Chondrocyte (in vitro differentiated cells): ENCODE measurements at regions not wholly inside any gene's neighbourhood (a gene's known extent, or its start where the extent isn't known, plus 50 kb on each side); places are given as distances from the start of the nearest gene placed in this dataset.
A peak's percentile ranks its signal among the peaks of the same experiment; 100 is the strongest.

ENCODE experiments used
- DNase-seq: peaks from one replicate; pipeline ENCODE4 v3.0.0; 2021; ENCODE audit warnings: mixed read lengths, low spot score
- H3K27ac Mint-ChIP-seq: one replicate; pipeline ENCODE4 v1.8.0; 2021; ENCODE audit warnings: mild to moderate bottlenecking, moderate library complexity, mixed read lengths; ENCODE audit not compliant: unreplicated experiment
- H3K27me3 Mint-ChIP-seq: 2 replicates; pipeline ENCODE4 v1.8.0; 2021; ENCODE audit warnings: low read depth, mixed read lengths
- H3K36me3 Mint-ChIP-seq: 2 replicates; pipeline ENCODE4 v1.8.0; 2021; ENCODE audit warnings: low read depth, mixed read lengths
- H3K4me1 Mint-ChIP-seq: 2 replicates; pipeline ENCODE4 v1.8.0; 2021; ENCODE audit warnings: low read depth, mild to moderate bottlenecking, mixed read lengths
- H3K4me3 Mint-ChIP-seq: one replicate; pipeline ENCODE4 v1.8.0; 2021; ENCODE audit warnings: mild to moderate bottlenecking, moderate library complexity, mixed read lengths; ENCODE audit not compliant: unreplicated experiment
- H3K9me3 Mint-ChIP-seq: 2 replicates; pipeline ENCODE4 v1.8.0; 2021; ENCODE audit warnings: low read depth, mixed read lengths
- CTCF ChIP-seq: fragments of 200-600 bp; sonication (generic); IDR thresholded peaks from 2 replicates; pipeline ENCODE4 v1.5.0; 2021; ENCODE audit warnings: antibody characterized with exemption, mild to moderate bottlenecking, moderate library complexity

DNA sequence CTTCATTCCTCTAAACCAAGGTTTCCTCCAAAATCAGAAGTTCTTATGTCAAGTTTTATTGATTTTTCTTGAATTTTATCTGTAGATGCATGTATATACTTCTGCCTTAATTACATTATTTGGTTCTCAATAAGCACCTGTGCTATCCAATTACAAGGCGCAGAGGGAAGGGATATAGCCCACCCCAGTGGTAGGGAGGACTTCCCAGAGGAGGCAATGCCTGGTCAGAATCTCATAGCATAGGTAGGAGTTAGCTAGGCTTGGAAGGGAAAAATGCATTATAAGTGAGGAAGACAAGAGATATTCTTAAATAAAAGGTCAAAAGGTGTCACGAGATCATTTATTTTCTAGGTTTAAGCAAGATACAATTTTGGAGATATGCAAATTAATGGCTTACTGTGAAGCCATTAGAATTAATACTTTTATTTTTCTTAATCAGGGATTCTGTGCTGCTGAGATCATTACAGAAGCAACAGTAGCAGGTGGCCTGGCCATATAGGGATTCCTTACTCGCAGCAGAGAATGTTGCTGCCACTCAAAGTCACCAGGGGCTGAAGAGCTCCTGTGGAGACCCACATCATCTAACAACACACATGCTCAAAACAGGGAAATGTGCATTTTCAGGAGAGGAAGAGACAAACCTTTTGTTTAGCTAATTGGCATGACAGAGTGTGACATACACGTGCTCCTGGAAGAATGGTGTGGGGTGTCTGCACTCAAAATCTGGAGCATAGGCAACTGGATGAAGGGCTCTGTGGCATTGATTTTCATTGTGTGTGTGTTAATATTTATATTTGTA lies 178.3 kb downstream of the ATG4C start:
- H3K36me3 Mint-ChIP-seq: no peaks in the 10 kb centered on the region
- peaks cover 6% of the 10 kb centered on the region for H3K27me3 Mint-ChIP-seq
- DNase-seq: no peak
- H3K4me3 Mint-ChIP-seq: no peak overlapping the region
- H3K27ac Mint-ChIP-seq: no peak overlapping the region
- peaks cover 6% of the 10 kb centered on the region for H3K4me1 Mint-ChIP-seq
- no peak for TF ChIP-seq CTCF
- H3K9me3 Mint-ChIP-seq: no peaks in the 10 kb centered on the region

- peaks cover 6% of the 10 kb centered on the region for H3K4me1 Mint-ChIP-seq
- peaks cover 6% of the 10 kb centered on the region for H3K27me3 Mint-ChIP-seq
- H3K27ac Mint-ChIP-seq: no peak overlapping the region
- no peaks in the 10 kb centered on the region for H3K36me3 Mint-ChIP-seq
- DNase-seq: no peak
- H3K4me3 Mint-ChIP-seq: no peak overlapping the region
- H3K9me3 Mint-ChIP-seq: no peaks in the 10 kb centered on the region
- TF ChIP-seq CTCF: peak; percentile 84
Observed at GRCh38 chr1:62962901-62963776, 179.2 kb downstream of the ATG4C start.

DNA sequence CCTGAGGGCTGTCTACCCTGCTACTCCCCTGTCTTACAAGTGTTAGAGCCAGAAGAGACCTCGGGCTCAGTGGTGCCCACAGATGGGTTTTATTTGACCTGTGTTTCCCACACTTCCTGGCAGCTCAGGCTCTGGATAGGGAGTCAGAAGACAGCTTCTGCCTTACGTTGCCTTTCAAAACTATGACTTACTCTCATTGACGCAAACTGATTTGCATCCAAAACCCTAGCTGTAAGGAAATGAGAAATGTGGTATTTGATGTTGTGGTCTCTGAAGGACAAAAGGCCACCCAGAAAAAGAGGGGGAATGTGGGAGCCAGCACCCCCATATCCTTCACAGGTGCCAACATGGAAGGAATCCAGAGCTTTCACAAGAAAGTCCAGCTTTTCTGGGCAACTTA lies 180.2 kb downstream of the ATG4C start:
- H3K27me3 Mint-ChIP-seq: peaks cover 4% of the 10 kb centered on the region
- TF ChIP-seq CTCF: no peak

GRCh38 chr1:62967031-62967430 lies 183.1 kb downstream of the ATG4C start:
- peaks cover 3% of the 10 kb centered on the region for H3K9me3 Mint-ChIP-seq
- H3K27me3 Mint-ChIP-seq: peaks cover 5% of the 10 kb centered on the region
- TF ChIP-seq CTCF: no peak
- H3K4me1 Mint-ChIP-seq: peaks cover 6% of the 10 kb centered on the region
- no peak overlapping the region for H3K27ac Mint-ChIP-seq
- no peak for DNase-seq
- H3K36me3 Mint-ChIP-seq: no peaks in the 10 kb centered on the region
- no peak overlapping the region for H3K4me3 Mint-ChIP-seq

More for the DNA sequence above, 180.2 kb downstream of the ATG4C start:
- H3K27ac Mint-ChIP-seq: no peak overlapping the region
- no peak overlapping the region for H3K4me3 Mint-ChIP-seq
- DNase-seq: no peak
- no peaks in the 10 kb centered on the region for H3K36me3 Mint-ChIP-seq
- H3K4me1 Mint-ChIP-seq: peaks cover 6% of the 10 kb centered on the region
- no peaks in the 10 kb centered on the region for H3K9me3 Mint-ChIP-seq

DNA sequence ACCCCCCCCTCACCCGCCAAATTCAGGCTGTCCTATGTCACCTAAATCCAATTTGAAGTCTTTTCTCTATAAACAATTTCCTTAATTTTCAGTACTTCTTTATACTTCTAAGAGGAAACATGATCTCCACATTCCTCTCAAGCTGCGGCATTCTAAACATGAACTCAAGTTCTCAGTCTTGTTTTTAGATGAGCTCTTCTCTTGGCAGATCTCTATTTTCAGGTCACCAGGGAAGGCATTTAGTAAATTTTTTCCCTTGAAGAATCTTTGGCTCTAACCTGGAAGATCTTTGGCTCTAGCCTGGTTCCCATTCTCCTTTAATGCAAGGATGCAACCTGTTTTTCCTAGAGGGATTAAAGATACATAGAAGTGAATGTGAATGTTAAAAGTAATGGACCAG lies 193.4 kb downstream of the ATG4C start:
- H3K4me3 Mint-ChIP-seq: no peak overlapping the region
- TF ChIP-seq CTCF: no peak
- H3K27me3 Mint-ChIP-seq: peaks cover 6% of the 10 kb centered on the region
- peaks cover 6% of the 10 kb centered on the region for H3K4me1 Mint-ChIP-seq
- no peaks in the 10 kb centered on the region for H3K9me3 Mint-ChIP-seq
- no peaks in the 10 kb centered on the region for H3K36me3 Mint-ChIP-seq
- DNase-seq: no peak
- H3K27ac Mint-ChIP-seq: no peak overlapping the region
